GM23338 (cell line): ENCODE measurements at regions not wholly inside any gene's neighbourhood (a gene's known extent, or its start where the extent isn't known, plus 50 kb on each side); places are given as distances from the start of the nearest gene placed in this dataset.

Source experiments
- ATAC-seq: fragments of 200-7000 bp; cut with Tn5 transposase; 3 replicates; pipeline ENCODE4 v1.9.1; 2020
- DNase-seq: peaks from one replicate; pipeline ENCODE4 v3.0.0-alpha.2; 2015; ENCODE audit warnings: low spot score
- H2AFZ ChIP-seq: fragments of 200-600 bp; sonication (generic); 2 replicates; pipeline ENCODE4 v1.8.0; 2016; ENCODE audit warnings: antibody characterized with exemption, mild to moderate bottlenecking, moderate library complexity
- H3F3A ChIP-seq: fragments of 200-600 bp; sonication (generic); replicated peaks from 2 replicates; pipeline ENCODE4 v1.8.0; 2017; ENCODE audit warnings: antibody characterized with exemption, mixed run types, low read depth
- H3K27ac ChIP-seq: fragments of 200-600 bp; sonication (generic); 2 replicates; pipeline ENCODE4 v1.6.1; 2016; ENCODE audit warnings: low read depth
- H3K27me3 ChIP-seq: fragments of 200-600 bp; sonication (generic); 2 replicates; pipeline ENCODE4 v1.8.0; 2016; ENCODE audit warnings: mild to moderate bottlenecking, mixed run types, moderate library complexity; ENCODE audit not compliant: insufficient read depth
- H3K36me3 ChIP-seq: fragments of 200-600 bp; sonication (generic); 2 replicates; pipeline ENCODE4 v1.8.0; 2016; ENCODE audit warnings: mild to moderate bottlenecking; ENCODE audit not compliant: insufficient read depth
- H3K4me1 ChIP-seq: fragments of 200-600 bp; sonication (generic); 2 replicates; pipeline ENCODE4 v1.8.0; 2016; ENCODE audit warnings: mild to moderate bottlenecking, moderate library complexity; ENCODE audit not compliant: insufficient read depth
- H3K4me2 ChIP-seq: fragments of 200-600 bp; sonication (generic); 2 replicates; pipeline ENCODE4 v1.7.1; 2017; ENCODE audit warnings: mixed run types
- H3K4me3 ChIP-seq: fragments of 200-600 bp; sonication (generic); 2 replicates; pipeline ENCODE4 v1.6.1; 2016; ENCODE audit warnings: mixed run types
- H3K79me2 ChIP-seq: fragments of 200-600 bp; sonication (generic); replicated peaks from 2 replicates; pipeline ENCODE4 v1.8.0; 2017; ENCODE audit warnings: mild to moderate bottlenecking; ENCODE audit not compliant: insufficient read depth
- H3K9me2 ChIP-seq: fragments of 200-600 bp; sonication (generic); 2 replicates; pipeline ENCODE4 v1.8.0; 2017; ENCODE audit not compliant: insufficient read depth
- H4K20me1 ChIP-seq: fragments of 200-600 bp; sonication (generic); replicated peaks from 2 replicates; pipeline ENCODE4 v1.8.0; 2017; ENCODE audit warnings: mild to moderate bottlenecking; ENCODE audit not compliant: insufficient read depth
- H3K27ac Mint-ChIP-seq: 2 replicates; pipeline ENCODE4 v1.8.0; 2020; ENCODE audit warnings: inconsistent platforms, mild to moderate bottlenecking, moderate library complexity, mixed read lengths
- H3K27me3 Mint-ChIP-seq: 3 replicates; pipeline ENCODE4 v1.8.0; 2022; ENCODE audit warnings: low read depth, mild to moderate bottlenecking, moderate library complexity, mixed read lengths, inconsistent platforms; ENCODE audit not compliant: insufficient read depth, poor library complexity
- H3K36me3 Mint-ChIP-seq: 3 replicates; pipeline ENCODE4 v1.8.0; 2021; ENCODE audit warnings: low read depth, mild to moderate bottlenecking, inconsistent platforms, moderate library complexity, mixed read lengths
- H3K4me1 Mint-ChIP-seq: 3 replicates; pipeline ENCODE4 v1.8.0; 2020; ENCODE audit warnings: mild to moderate bottlenecking, inconsistent platforms, mixed read lengths
- H3K4me3 Mint-ChIP-seq: 3 replicates; pipeline ENCODE4 v1.8.0; 2021; ENCODE audit warnings: moderate library complexity, mild to moderate bottlenecking, inconsistent platforms, mixed read lengths
- H3K9me3 Mint-ChIP-seq: 3 replicates; pipeline ENCODE4 v1.8.0; 2020; ENCODE audit warnings: moderate library complexity, mild to moderate bottlenecking, inconsistent platforms, mixed read lengths
- CREB1 ChIP-seq: fragments of 250-450 bp; sonication (Bioruptor Pico); IDR thresholded peaks from 2 replicates; pipeline ENCODE4 v1.5.0; 2020; ENCODE audit warnings: low read depth, mild to moderate bottlenecking, moderate library complexity
- CTCF ChIP-seq, 2 experiments: fragments of 200-600 bp in 1 of 2; sonication (generic) in 1 of 2; conservative IDR thresholded peaks; 2 replicates each; pipeline versions ENCODE4 v1.5.1 to v1.6.1; 2016 to 2017; ENCODE audit warnings: antibody characterized with exemption in 2 of 2, low read depth in 2 of 2, mild to moderate bottlenecking in 2 of 2, moderate library complexity in 1 of 2
- ETS1 ChIP-seq: IDR thresholded peaks from 2 replicates; pipeline ENCODE4 v1.6.1; 2016; ENCODE audit warnings: antibody characterized with exemption
- EZH2 ChIP-seq: fragments of 200-600 bp; sonication (generic); IDR thresholded peaks from one replicate; pipeline ENCODE4 v1.8.0; 2017; ENCODE audit warnings: antibody characterized with exemption, mild to moderate bottlenecking, low read depth; ENCODE audit not compliant: unreplicated experiment
- EZH2phosphoT487 ChIP-seq: fragments of 200-600 bp; sonication (generic); IDR thresholded peaks from one replicate; pipeline ENCODE4 v1.8.1; 2018; ENCODE audit warnings: antibody characterized with exemption; ENCODE audit not compliant: unreplicated experiment
- JUNB ChIP-seq: IDR thresholded peaks from one replicate; pipeline ENCODE4 v1.6.1; 2016; ENCODE audit warnings: antibody characterized with exemption; ENCODE audit not compliant: unreplicated experiment
- NANOG ChIP-seq: IDR thresholded peaks from 2 replicates; pipeline ENCODE4 v1.6.1; 2016; ENCODE audit warnings: antibody characterized with exemption, borderline replicate concordance
- POLR2AphosphoS5 ChIP-seq: IDR thresholded peaks from 2 replicates; pipeline ENCODE4 v1.6.1; 2016; ENCODE audit warnings: antibody characterized with exemption, low read depth
- REST ChIP-seq: IDR thresholded peaks from one replicate; pipeline ENCODE4 v1.6.1; 2018; ENCODE audit warnings: antibody characterized with exemption; ENCODE audit not compliant: unreplicated experiment
- STAT1 ChIP-seq: IDR thresholded peaks from one replicate; pipeline ENCODE4 v1.6.1; 2016; ENCODE audit warnings: antibody characterized with exemption; ENCODE audit not compliant: unreplicated experiment
- ZNF114 ChIP-seq: fragments of 250-450 bp; sonication (Bioruptor Pico); IDR thresholded peaks from 2 replicates; pipeline ENCODE4 v1.5.0; 2020; ENCODE audit warnings: mild to moderate bottlenecking, moderate library complexity
- ZNF331 ChIP-seq: fragments of 250-450 bp; sonication (Bioruptor Pico); IDR thresholded peaks from 2 replicates; pipeline ENCODE4 v1.5.0; 2020; ENCODE audit warnings: low read depth, mild to moderate bottlenecking, moderate library complexity
- ZNF462 ChIP-seq: fragments of 250-450 bp; sonication (Bioruptor Pico); IDR thresholded peaks from 2 replicates; pipeline ENCODE4 v1.5.0; 2020; ENCODE audit warnings: mild to moderate bottlenecking, moderate library complexity

GRCh38 chr3:152175528-152175889 lies 93.2 kb upstream of the MBNL1 start:
- no peak for ATAC-seq
- no peak overlapping the region for H2AFZ ChIP-seq
- no peak overlapping the region for H3K4me2 ChIP-seq
- Mint-ChIP-seq H3K9me3 (no peaks in the 10 kb centered on the region), H3K27ac (no peak overlapping the region), H3K27me3 (no peaks in the 10 kb centered on the region), H3K4me3 (no peak overlapping the region), H3K36me3 (no peaks in the 10 kb centered on the region), H3K4me1 (no peaks in the 10 kb centered on the region)
- no peaks in the 10 kb centered on the region for H4K20me1 ChIP-seq
- H3K27me3 ChIP-seq: no peaks in the 10 kb centered on the region
- peaks cover 16% of the 10 kb centered on the region; the same call in 1 of the 2 replicates for H3K9me2 ChIP-seq
- no peaks in the 10 kb centered on the region for H3K79me2 ChIP-seq
- DNase-seq: no peak
- H3K4me3 ChIP-seq: no peak overlapping the region
- no peak overlapping the region for H3K27ac ChIP-seq
- H3K36me3 ChIP-seq: no peaks in the 10 kb centered on the region
- no peaks in the 10 kb centered on the region for H3F3A ChIP-seq
- H3K4me1 ChIP-seq: no peaks in the 10 kb centered on the region
- no peak for TF ChIP-seq EZH2
- TF ChIP-seq POLR2AphosphoS5: no peak
- TF ChIP-seq JUNB: no peak
- TF ChIP-seq ETS1: no peak
- TF ChIP-seq ZNF331 (CRISPR knock-in tag): no peak
- TF ChIP-seq STAT1: no peak
- no peak for TF ChIP-seq EZH2phosphoT487
- no peak for TF ChIP-seq CTCF (conservative IDR thresholded peaks at IDR 0.05; ENCODE audit: low read depth in 2 of 2)
- TF ChIP-seq ZNF462: no peak
- no peak for TF ChIP-seq NANOG
- no peak for TF ChIP-seq ZNF114
- TF ChIP-seq CREB1 (CRISPR knock-in tag): no peak
- TF ChIP-seq REST: no peak
